ENCODE measurements at regions not wholly inside any gene's neighbourhood (a gene's known extent, or its start where the extent isn't known, plus 50 kb on each side); places are given as distances from the start of the nearest gene placed in this dataset.

- no peak for TF ChIP-seq ARNTL (CRISPR knock-in tag; IDR thresholded peaks at IDR 0.05; ENCODE audit: borderline replicate concordance, low read depth)
- no peak for TF ChIP-seq ZNF70 (CRISPR knock-in tag; IDR thresholded peaks at IDR 0.05)
- no peak for TF ChIP-seq RARB (CRISPR knock-in tag; IDR thresholded peaks at IDR 0.05)
- TF ChIP-seq, protein P1, sequence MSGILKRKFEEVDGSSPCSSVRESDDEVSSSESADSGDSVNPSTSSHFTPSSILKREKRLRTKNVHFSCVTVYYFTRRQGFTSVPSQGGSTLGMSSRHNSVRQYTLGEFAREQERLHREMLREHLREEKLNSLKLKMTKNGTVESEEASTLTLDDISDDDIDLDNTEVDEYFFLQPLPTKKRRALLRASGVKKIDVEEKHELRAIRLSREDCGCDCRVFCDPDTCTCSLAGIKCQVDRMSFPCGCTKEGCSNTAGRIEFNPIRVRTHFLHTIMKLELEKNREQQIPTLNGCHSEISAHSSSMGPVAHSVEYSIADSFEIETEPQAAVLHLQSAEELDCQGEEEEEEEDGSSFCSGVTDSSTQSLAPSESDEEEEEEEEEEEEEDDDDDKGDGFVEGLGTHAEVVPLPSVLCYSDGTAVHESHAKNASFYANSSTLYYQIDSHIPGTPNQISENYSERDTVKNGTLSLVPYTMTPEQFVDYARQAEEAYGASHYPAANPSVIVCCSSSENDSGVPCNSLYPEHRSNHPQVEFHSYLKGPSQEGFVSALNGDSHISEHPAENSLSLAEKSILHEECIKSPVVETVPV (CRISPR knock-in tag; IDR thresholded peaks at IDR 0.05): no peak
- TF ChIP-seq TCF4 (CRISPR knock-in tag; IDR thresholded peaks at IDR 0.05; ENCODE audit: borderline replicate concordance): no peak
Measured at GRCh38 chrX:114251575-114251974, 332.3 kb upstream of the HTR2C start.

Measured in SK-N-SH treated with all-trans-retinoic acid at 6 μM for 48 hours (cell line).